HG02885 (cell line): ENCODE measurements at regions not wholly inside any gene's neighbourhood (a gene's known extent, or its start where the extent isn't known, plus 50 kb on each side); places are given as distances from the start of the nearest gene placed in this dataset.
"Not testable (repeated sequence)": the region's sequence is repeated elsewhere in the genome, so short reads cannot be mapped to it uniquely, and the experiment has no call there.

Source experiments
- ATAC-seq: cut with Tn5 transposase; IDR thresholded peaks from one replicate; pipeline ENCODE4 v1.9.1; 2021; ENCODE audit warnings: mild to moderate bottlenecking; ENCODE audit not compliant: unreplicated experiment, poor library complexity

GRCh38 chr6:82624251-82624650 lies 260.6 kb downstream of the TPBG start:
- ATAC-seq, result no peak

GRCh38 chr6:82626946-82627345 lies 263.3 kb downstream of the TPBG start:
- not testable (repeated sequence) for ATAC-seq

- no peak for ATAC-seq
Measured at GRCh38 chr6:82629921-82630320, 266.3 kb downstream of the TPBG start.

GRCh38 chr6:82641677-82642076 lies 278.1 kb downstream of the TPBG start:
- no peak for ATAC-seq

GRCh38 chr6:82645536-82646230 lies 282.1 kb downstream of the TPBG start:
- no peak for ATAC-seq

GRCh38 chr6:82646231-82646615 lies 282.6 kb downstream of the TPBG start:
- ATAC-seq, result no peak

- ATAC-seq, result no peak
Measured at GRCh38 chr6:82651845-82652335, 288.3 kb downstream of the TPBG start.

GRCh38 chr6:82679232-82679631 lies 315.6 kb downstream of the TPBG start:
- no peak for ATAC-seq

GRCh38 chr6:82680192-82680591 lies 316.6 kb downstream of the TPBG start:
- no peak for ATAC-seq

GRCh38 chr6:82681119-82681714 lies 317.6 kb downstream of the TPBG start:
- ATAC-seq, result no peak

- ATAC-seq, result no peak
Measured at GRCh38 chr6:82686719-82687118, 323.1 kb downstream of the TPBG start.

- ATAC-seq, result no peak
Measured at GRCh38 chr6:82687855-82688254, 324.2 kb downstream of the TPBG start.

GRCh38 chr6:82690283-82690682 lies 326.7 kb downstream of the TPBG start:
- ATAC-seq, result no peak

- ATAC-seq, result no peak
Measured at GRCh38 chr6:82691997-82692396, 328.4 kb downstream of the TPBG start.

- no peak for ATAC-seq
Measured at GRCh38 chr6:82693094-82693493, 329.5 kb downstream of the TPBG start.

- no peak for ATAC-seq
Measured at GRCh38 chr6:82701341-82701740, 337.7 kb downstream of the TPBG start.

- no peak for ATAC-seq
Measured at GRCh38 chr6:82702574-82702973, 339.0 kb downstream of the TPBG start.

- no peak for ATAC-seq
Measured at GRCh38 chr6:82703230-82703629, 339.6 kb downstream of the TPBG start.

- no peak for ATAC-seq
Measured at GRCh38 chr6:82704045-82704444, 340.4 kb downstream of the TPBG start.

GRCh38 chr6:82705579-82705978 lies 342.0 kb downstream of the TPBG start:
- no peak for ATAC-seq

GRCh38 chr6:82711105-82711827 lies 347.6 kb downstream of the TPBG start:
- ATAC-seq, result no peak
